ENCODE measurements at regions not wholly inside any gene's neighbourhood (a gene's known extent, or its start where the extent isn't known, plus 50 kb on each side); places are given as distances from the start of the nearest gene placed in this dataset.

- Mint-ChIP-seq H3K4me3 (no peak overlapping the region), H3K27ac (no peak overlapping the region), H3K4me1 (ENCODE audit: low read depth) (peaks cover 1% of the 10 kb centered on the region), H3K9me3 (ENCODE audit: insufficient read depth) (no peaks in the 10 kb centered on the region), H3K27me3 (ENCODE audit: low read depth) (no peaks in the 10 kb centered on the region), H3K36me3 (ENCODE audit: low read depth) (no peaks in the 10 kb centered on the region)
- POLR2A ChIA-PET, result no interaction called here
- ATAC-seq (no peak), DNase-seq (peak; percentile 33)
- CTCF ChIA-PET, result interaction anchor here (0.6 to 1.6 kb wide), 3 partner anchors 8 to 1255 kb away, joined by 3 to 5 read pairs (median 3); no protein-coding TSS in a partner anchor
Observed at GRCh38 chr18:44130376-44130942, 550.2 kb upstream of the SETBP1 start.

- ATAC-seq (no peak), DNase-seq (no peak)
- Mint-ChIP-seq H3K27me3 (ENCODE audit: low read depth) (no peaks in the 10 kb centered on the region), H3K9me3 (ENCODE audit: insufficient read depth) (no peaks in the 10 kb centered on the region), H3K4me1 (ENCODE audit: low read depth) (peaks cover 1% of the 10 kb centered on the region), H3K27ac (no peak overlapping the region), H3K36me3 (ENCODE audit: low read depth) (no peaks in the 10 kb centered on the region), H3K4me3 (no peak overlapping the region)
- POLR2A ChIA-PET, result no interaction called here
- CTCF ChIA-PET, result no interaction called here
Observed at GRCh38 chr18:44133483-44133882, 547.2 kb upstream of the SETBP1 start.

- peaks cover 1% of the 10 kb centered on the region for H3K4me1 Mint-ChIP-seq (ENCODE audit: low read depth)
- DNase-seq, result no peak
- H3K9me3 Mint-ChIP-seq (ENCODE audit: insufficient read depth), result no peaks in the 10 kb centered on the region
- ChIA-PET CTCF (no interaction called here), POLR2A (no interaction called here)
- H3K27ac Mint-ChIP-seq, result no peak overlapping the region
- no peaks in the 10 kb centered on the region for H3K36me3 Mint-ChIP-seq (ENCODE audit: low read depth)
- ATAC-seq, result no peak
- H3K27me3 Mint-ChIP-seq (ENCODE audit: low read depth), result no peaks in the 10 kb centered on the region
- no peak overlapping the region for H3K4me3 Mint-ChIP-seq
Observed at GRCh38 chr18:44134447-44134846, 546.2 kb upstream of the SETBP1 start.

- H3K36me3 Mint-ChIP-seq (ENCODE audit: low read depth), result no peaks in the 10 kb centered on the region
- no peak overlapping the region for H3K4me3 Mint-ChIP-seq
- CTCF ChIA-PET, result no interaction called here
- DNase-seq (no peak), ATAC-seq (no peak)
- H3K27me3 Mint-ChIP-seq (ENCODE audit: low read depth), result no peaks in the 10 kb centered on the region
- H3K4me1 Mint-ChIP-seq (ENCODE audit: low read depth), result no peaks in the 10 kb centered on the region
- H3K9me3 Mint-ChIP-seq (ENCODE audit: insufficient read depth), result no peaks in the 10 kb centered on the region
- POLR2A ChIA-PET, result no interaction called here
- H3K27ac Mint-ChIP-seq, result no peak overlapping the region
Observed at GRCh38 chr18:44135741-44136140, 544.9 kb upstream of the SETBP1 start.

- Mint-ChIP-seq H3K27ac (no peak overlapping the region), H3K36me3 (ENCODE audit: low read depth) (no peaks in the 10 kb centered on the region), H3K4me1 (ENCODE audit: low read depth) (no peaks in the 10 kb centered on the region), H3K9me3 (ENCODE audit: insufficient read depth) (no peaks in the 10 kb centered on the region), H3K27me3 (ENCODE audit: low read depth) (no peaks in the 10 kb centered on the region), H3K4me3 (no peak overlapping the region)
- no peak for ATAC-seq
- no peak for DNase-seq
- POLR2A ChIA-PET, result no interaction called here
- CTCF ChIA-PET, result no interaction called here
Observed at GRCh38 chr18:44136326-44136725, 544.4 kb upstream of the SETBP1 start.

GRCh38 chr18:44143072-44143471 lies 537.6 kb upstream of the SETBP1 start:
- DNase-seq (no peak), ATAC-seq (no peak)
- Mint-ChIP-seq H3K4me3 (no peak overlapping the region), H3K9me3 (ENCODE audit: insufficient read depth) (no peaks in the 10 kb centered on the region), H3K36me3 (ENCODE audit: low read depth) (no peaks in the 10 kb centered on the region), H3K27me3 (ENCODE audit: low read depth) (no peaks in the 10 kb centered on the region), H3K27ac (no peak overlapping the region), H3K4me1 (ENCODE audit: low read depth) (no peaks in the 10 kb centered on the region)
- ChIA-PET CTCF (no interaction called here), POLR2A (no interaction called here)

- ChIA-PET CTCF (no interaction called here), POLR2A (no interaction called here)
- Mint-ChIP-seq H3K36me3 (ENCODE audit: low read depth) (no peaks in the 10 kb centered on the region), H3K4me1 (ENCODE audit: low read depth) (no peaks in the 10 kb centered on the region), H3K4me3 (no peak overlapping the region), H3K9me3 (ENCODE audit: insufficient read depth) (no peaks in the 10 kb centered on the region), H3K27ac (no peak overlapping the region), H3K27me3 (ENCODE audit: low read depth) (no peaks in the 10 kb centered on the region)
- ATAC-seq (no peak), DNase-seq (no peak)
Observed at GRCh38 chr18:44149706-44150105, 531.0 kb upstream of the SETBP1 start.

- ChIA-PET POLR2A (no interaction called here), CTCF (no interaction called here)
- DNase-seq (no peak), ATAC-seq (no peak)
- H3K27ac Mint-ChIP-seq, result no peak overlapping the region
- no peaks in the 10 kb centered on the region for H3K27me3 Mint-ChIP-seq (ENCODE audit: low read depth)
- H3K36me3 Mint-ChIP-seq (ENCODE audit: low read depth), result no peaks in the 10 kb centered on the region
- H3K4me3 Mint-ChIP-seq, result no peak overlapping the region
- H3K4me1 Mint-ChIP-seq (ENCODE audit: low read depth), result no peaks in the 10 kb centered on the region
- no peaks in the 10 kb centered on the region for H3K9me3 Mint-ChIP-seq (ENCODE audit: insufficient read depth)
Observed at GRCh38 chr18:44153981-44154380, 526.7 kb upstream of the SETBP1 start.

- H3K9me3 Mint-ChIP-seq (ENCODE audit: insufficient read depth), result no peaks in the 10 kb centered on the region
- ChIA-PET CTCF (no interaction called here), POLR2A (no interaction called here)
- ATAC-seq, result no peak
- DNase-seq, result no peak
- no peaks in the 10 kb centered on the region for H3K4me1 Mint-ChIP-seq (ENCODE audit: low read depth)
- H3K27ac Mint-ChIP-seq, result no peak overlapping the region
- H3K4me3 Mint-ChIP-seq, result no peak overlapping the region
- H3K27me3 Mint-ChIP-seq (ENCODE audit: low read depth), result no peaks in the 10 kb centered on the region
- H3K36me3 Mint-ChIP-seq (ENCODE audit: low read depth), result no peaks in the 10 kb centered on the region
Observed at GRCh38 chr18:44156126-44156525, 524.6 kb upstream of the SETBP1 start.

GRCh38 chr18:44156776-44157335 lies 523.8 kb upstream of the SETBP1 start:
- ChIA-PET CTCF (no interaction called here), POLR2A (no interaction called here)

GRCh38 chr18:44170208-44170880 lies 510.3 kb upstream of the SETBP1 start:
- no peak for ATAC-seq
- Mint-ChIP-seq H3K27me3 (ENCODE audit: low read depth) (no peaks in the 10 kb centered on the region), H3K4me1 (ENCODE audit: low read depth) (no peaks in the 10 kb centered on the region), H3K36me3 (ENCODE audit: low read depth) (no peaks in the 10 kb centered on the region), H3K4me3 (no peak overlapping the region), H3K9me3 (ENCODE audit: insufficient read depth) (peaks cover 4% of the 10 kb centered on the region), H3K27ac (no peak overlapping the region)
- DNase-seq, result no peak
- POLR2A ChIA-PET, result no interaction called here
- CTCF ChIA-PET, result no interaction called here

More at GRCh38 chr18:44156776-44157335, 523.8 kb upstream of the SETBP1 start:
- no peaks in the 10 kb centered on the region for H3K36me3 Mint-ChIP-seq (ENCODE audit: low read depth)
- no peaks in the 10 kb centered on the region for H3K4me1 Mint-ChIP-seq (ENCODE audit: low read depth)
- no peak overlapping the region for H3K4me3 Mint-ChIP-seq
- no peaks in the 10 kb centered on the region for H3K27me3 Mint-ChIP-seq (ENCODE audit: low read depth)
- no peaks in the 10 kb centered on the region for H3K9me3 Mint-ChIP-seq (ENCODE audit: insufficient read depth)
- DNase-seq, result no peak
- no peak for ATAC-seq
- H3K27ac Mint-ChIP-seq, result no peak overlapping the region

GRCh38 chr18:44171301-44171700 lies 509.4 kb upstream of the SETBP1 start:
- DNase-seq (no peak), ATAC-seq (no peak)
- CTCF ChIA-PET, result no interaction called here
- Mint-ChIP-seq H3K36me3 (ENCODE audit: low read depth) (no peaks in the 10 kb centered on the region), H3K27ac (no peak overlapping the region), H3K9me3 (ENCODE audit: insufficient read depth) (peaks cover 4% of the 10 kb centered on the region), H3K27me3 (ENCODE audit: low read depth) (no peaks in the 10 kb centered on the region), H3K4me3 (no peak overlapping the region), H3K4me1 (ENCODE audit: low read depth) (no peaks in the 10 kb centered on the region)
- POLR2A ChIA-PET, result no interaction called here

- no peaks in the 10 kb centered on the region for H3K27me3 Mint-ChIP-seq (ENCODE audit: low read depth)
- H3K9me3 Mint-ChIP-seq (ENCODE audit: insufficient read depth), result peaks cover 4% of the 10 kb centered on the region
- no peak overlapping the region for H3K4me3 Mint-ChIP-seq
- no peaks in the 10 kb centered on the region for H3K4me1 Mint-ChIP-seq (ENCODE audit: low read depth)
- CTCF ChIA-PET, result no interaction called here
- H3K27ac Mint-ChIP-seq, result no peak overlapping the region
- no peak for ATAC-seq
- DNase-seq, result no peak
- POLR2A ChIA-PET, result no interaction called here
- H3K36me3 Mint-ChIP-seq (ENCODE audit: low read depth), result no peaks in the 10 kb centered on the region
Observed at GRCh38 chr18:44175891-44176290, 504.8 kb upstream of the SETBP1 start.
